ENCODE measurements at regions not wholly inside any gene's neighbourhood (a gene's known extent, or its start where the extent isn't known, plus 50 kb on each side); places are given as distances from the start of the nearest gene placed in this dataset.

GRCh38 chr6:152859225-152859624 is 108.6 kb downstream of the VIP start:
- no peak for TF ChIP-seq CTCF (IDR thresholded peaks at IDR 0.05)
- no peak for TF ChIP-seq POLR2A (IDR thresholded peaks at IDR 0.05)

Measured in transverse colon (tissue), 3 donors.